ENCODE measurements at regions not wholly inside any gene's neighbourhood (a gene's known extent, or its start where the extent isn't known, plus 50 kb on each side); places are given as distances from the start of the nearest gene placed in this dataset.

GRCh38 chr2:183608747-183609146 lies 484.5 kb downstream of the NUP35 start:
- TF ChIP-seq CTCF (IDR thresholded peaks at IDR 0.05) (no peak), POLR2A (IDR thresholded peaks at IDR 0.05) (no peak)

Data from thyroid gland (tissue), 4 donors.